ENCODE measurements at regions not wholly inside any gene's neighbourhood (a gene's known extent, or its start where the extent isn't known, plus 50 kb on each side); places are given as distances from the start of the nearest gene placed in this dataset.

DNA sequence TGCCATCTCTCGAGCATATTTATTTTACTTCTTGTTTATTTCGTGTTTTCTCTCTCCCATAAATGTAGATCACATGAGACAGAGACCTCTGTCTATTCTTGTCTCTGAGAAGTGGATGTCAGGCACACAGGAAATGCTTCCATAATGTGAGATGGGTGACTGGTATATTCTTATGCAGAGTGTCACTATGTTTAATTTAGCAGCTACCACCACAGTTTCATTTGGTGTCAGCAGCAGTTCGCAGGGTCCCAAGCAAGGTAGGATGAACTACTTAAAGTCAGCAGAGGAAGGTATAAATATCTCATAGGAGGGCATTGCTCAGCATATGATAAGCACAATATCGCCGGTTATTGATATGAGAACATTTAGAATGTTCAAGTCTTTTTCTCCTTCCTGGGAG is 180.9 kb upstream of the CNTN1 start:
- Histone ChIP-seq H3K27ac (ENCODE audit: control insufficient read depth, insufficient read depth) (no peak overlapping the region), H3K36me3 (ENCODE audit: control insufficient read depth in 2 of 2, insufficient read depth in 2 of 2, low read length in 1 of 2) (no peaks in the 10 kb centered on the region), H3K9ac (ENCODE audit: control insufficient read depth, insufficient read depth, low read length) (no peak overlapping the region), H2AFZ (ENCODE audit: control insufficient read depth, low read depth, low read length) (no peak overlapping the region), H3K9me3 (replicated peaks; ENCODE audit: control insufficient read depth, insufficient read depth, low read length) (no peaks in the 10 kb centered on the region), H3K79me2 (ENCODE audit: control insufficient read depth, insufficient read depth, low read length) (no peaks in the 10 kb centered on the region), H3K4me1 (ENCODE audit: control insufficient read depth, insufficient read depth, low read length) (peaks cover 12% of the 10 kb centered on the region; the same call in 1 of the 2 replicates), H3K4me2 (ENCODE audit: control insufficient read depth, insufficient read depth) (no peak overlapping the region), H4K20me1 (ENCODE audit: control insufficient read depth, insufficient read depth) (no peaks in the 10 kb centered on the region), H3K4me3 (no peak overlapping the region), H3K27me3 (replicated peaks in 1 of 2; ENCODE audit: control insufficient read depth in 2 of 2, insufficient read depth in 2 of 2, low read length in 1 of 2) (no peaks in the 10 kb centered on the region)
- RAD21 ChIA-PET (ENCODE audit: unreplicated experiment), result interaction anchor here (1.0 to 1.2 kb wide), 2 partner anchors 49 to 65 kb away, joined by 4 to 5 read pairs; no protein-coding TSS in a partner anchor
- intact Hi-C loops (cut with micrococcal nuclease; ENCODE audit: unreplicated experiment) (no loop called here), in situ Hi-C loops (cut with MboI) (no loop called here)
- CTCF ChIA-PET, result interaction anchor here (0.6 to 2.0 kb wide), 7 partner anchors 9 to 365 kb away, joined by 3 to 4 read pairs (median 4); no protein-coding TSS in a partner anchor
- peak; percentile 54 for ATAC-seq
- FAIRE-seq, result no peak
- WGBS (ENCODE audit: insufficient coverage, insufficient replicate concordance, low lambda C conversion rate, missing lambda C conversion rate), result 50% methylated on average over 5 of the region's 5 CpGs
- TF ChIP-seq, protein P1, sequence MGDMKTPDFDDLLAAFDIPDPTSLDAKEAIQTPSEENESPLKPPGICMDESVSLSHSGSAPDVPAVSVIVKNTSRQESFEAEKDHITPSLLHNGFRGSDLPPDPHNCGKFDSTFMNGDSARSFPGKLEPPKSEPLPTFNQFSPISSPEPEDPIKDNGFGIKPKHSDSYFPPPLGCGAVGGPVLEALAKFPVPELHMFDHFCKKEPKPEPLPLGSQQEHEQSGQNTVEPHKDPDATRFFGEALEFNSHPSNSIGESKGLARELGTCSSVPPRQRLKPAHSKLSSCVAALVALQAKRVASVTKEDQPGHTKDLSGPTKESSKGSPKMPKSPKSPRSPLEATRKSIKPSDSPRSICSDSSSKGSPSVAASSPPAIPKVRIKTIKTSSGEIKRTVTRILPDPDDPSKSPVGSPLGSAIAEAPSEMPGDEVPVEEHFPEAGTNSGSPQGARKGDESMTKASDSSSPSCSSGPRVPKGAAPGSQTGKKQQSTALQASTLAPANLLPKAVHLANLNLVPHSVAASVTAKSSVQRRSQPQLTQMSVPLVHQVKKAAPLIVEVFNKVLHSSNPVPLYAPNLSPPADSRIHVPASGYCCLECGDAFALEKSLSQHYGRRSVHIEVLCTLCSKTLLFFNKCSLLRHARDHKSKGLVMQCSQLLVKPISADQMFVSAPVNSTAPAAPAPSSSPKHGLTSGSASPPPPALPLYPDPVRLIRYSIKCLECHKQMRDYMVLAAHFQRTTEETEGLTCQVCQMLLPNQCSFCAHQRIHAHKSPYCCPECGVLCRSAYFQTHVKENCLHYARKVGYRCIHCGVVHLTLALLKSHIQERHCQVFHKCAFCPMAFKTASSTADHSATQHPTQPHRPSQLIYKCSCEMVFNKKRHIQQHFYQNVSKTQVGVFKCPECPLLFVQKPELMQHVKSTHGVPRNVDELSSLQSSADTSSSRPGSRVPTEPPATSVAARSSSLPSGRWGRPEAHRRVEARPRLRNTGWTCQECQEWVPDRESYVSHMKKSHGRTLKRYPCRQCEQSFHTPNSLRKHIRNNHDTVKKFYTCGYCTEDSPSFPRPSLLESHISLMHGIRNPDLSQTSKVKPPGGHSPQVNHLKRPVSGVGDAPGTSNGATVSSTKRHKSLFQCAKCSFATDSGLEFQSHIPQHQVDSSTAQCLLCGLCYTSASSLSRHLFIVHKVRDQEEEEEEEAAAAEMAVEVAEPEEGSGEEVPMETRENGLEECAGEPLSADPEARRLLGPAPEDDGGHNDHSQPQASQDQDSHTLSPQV (IDR thresholded peaks at IDR 0.05), result no peak
- peak; percentile 24; the same call in 1 of the 2 replicates for TF ChIP-seq JUNB (IDR thresholded peaks at IDR 0.05)
- TF ChIP-seq, protein P2, sequence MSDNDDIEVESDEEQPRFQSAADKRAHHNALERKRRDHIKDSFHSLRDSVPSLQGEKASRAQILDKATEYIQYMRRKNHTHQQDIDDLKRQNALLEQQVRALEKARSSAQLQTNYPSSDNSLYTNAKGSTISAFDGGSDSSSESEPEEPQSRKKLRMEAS (IDR thresholded peaks at IDR 0.05; ENCODE audit: low read depth, low read length), result no peak
- SMC1A ChIA-PET (ENCODE audit: uncharacterized antibody, unreplicated experiment), result interaction anchor here (0.8 to 2.6 kb wide), 5 partner anchors 9 to 66 kb away, joined by 3 to 10 read pairs (median 3); no protein-coding TSS in a partner anchor
- no peak for DNase-seq (ENCODE audit: low read depth, low spot score)
- no TSS peak for BruUV-seq (replicated peaks)
- POLR2A ChIA-PET, result interaction anchor here (0.6 kb wide), 1 partner anchor 34 kb away, joined by 3 read pairs; no protein-coding TSS in a partner anchor

All from GM12878 (cell line).